Thyroid gland (tissue), 4 donors: ENCODE measurements at regions not wholly inside any gene's neighbourhood (a gene's known extent, or its start where the extent isn't known, plus 50 kb on each side); places are given as distances from the start of the nearest gene placed in this dataset.

Source experiments
- DNase-seq, 2 donors: peaks; one replicate each; pipeline ENCODE4 v3.0.0-alpha.2; 2019
- H3K27ac ChIP-seq, 3 donors: fragments of 200-600 bp; sonication (generic); 1 replicate in 2 of 3; 2 replicates in 1 of 3; pipeline ENCODE4 v1.5.1; 2016 to 2019; ENCODE audit warnings: mild to moderate bottlenecking in 1 of 3, moderate library complexity in 1 of 3
- H3K27me3 ChIP-seq: fragments of 200-600 bp; sonication (generic); one replicate; pipeline ENCODE4 v1.5.1; 2019
- H3K36me3 ChIP-seq, 2 donors: fragments of 200-600 bp; sonication (generic); one replicate each; pipeline ENCODE4 v1.5.1; 2016 to 2019
- H3K4me1 ChIP-seq, 2 donors: fragments of 200-600 bp; sonication (generic); one replicate each; pipeline ENCODE4 v1.5.1; 2017 to 2019
- H3K4me3 ChIP-seq, 3 donors: fragments of 200-600 bp; sonication (generic); replicated peaks in 1 of 3; 1 replicate in 2 of 3; 2 replicates in 1 of 3; pipeline ENCODE4 v1.5.1; 2016; ENCODE audit warnings: mild to moderate bottlenecking in 1 of 3
- H3K9me3 ChIP-seq: fragments of 200-600 bp; sonication (generic); one replicate; pipeline ENCODE4 v1.5.1; 2017
- POLR2A ChIP-seq, 2 donors: fragments of 450-650 bp; IDR thresholded peaks; one replicate each; pipeline ENCODE4 v1.6.1; 2017; ENCODE audit warnings: antibody characterized with exemption in 2 of 2, mild to moderate bottlenecking in 2 of 2, moderate library complexity in 1 of 2
- WGBS, 2 donors: methylation state at CpG; one replicate each; pipeline ENCODE4 v1.1.5; 2017; 5-methylcytosine and 5-hydroxymethylcytosine counted together
- intact Hi-C: fragments of 100-400 bp; cut with DNase I; formaldehyde crosslinking; loops from one replicate; pipeline ENCODE4 v1.15.1; 2023
- TF ChIP-seq, protein P1 (sequence below), 6 experiments: fragments of 200-600 bp in 3 of 6; fragments of 450-650 bp in 3 of 6; sonication (generic) in 3 of 6; IDR thresholded peaks; one replicate each; pipeline ENCODE4 v1.5.1; 2016 to 2019; ENCODE audit warnings: antibody characterized with exemption in 6 of 6, mild to moderate bottlenecking in 2 of 6, inconsistent platforms in 1 of 6, moderate library complexity in 1 of 6

GRCh38 chr22:48112687-48113521 is 1350.5 kb downstream of the TBC1D22A start:
- no peak overlapping the region for H3K4me3 ChIP-seq
- H3K9me3 ChIP-seq: no peaks in the 10 kb centered on the region
- intact Hi-C loops: no loop called here
- H3K4me1 ChIP-seq: no peaks in the 10 kb centered on the region
- no peak for DNase-seq
- no peaks in the 10 kb centered on the region for H3K36me3 ChIP-seq
- WGBS, 2 donors: 78 to 79% methylated on average over 8 of the region's 8 CpGs
- no peak for TF ChIP-seq POLR2A (IDR thresholded peaks at IDR 0.05)
- TF ChIP-seq, protein P1, sequence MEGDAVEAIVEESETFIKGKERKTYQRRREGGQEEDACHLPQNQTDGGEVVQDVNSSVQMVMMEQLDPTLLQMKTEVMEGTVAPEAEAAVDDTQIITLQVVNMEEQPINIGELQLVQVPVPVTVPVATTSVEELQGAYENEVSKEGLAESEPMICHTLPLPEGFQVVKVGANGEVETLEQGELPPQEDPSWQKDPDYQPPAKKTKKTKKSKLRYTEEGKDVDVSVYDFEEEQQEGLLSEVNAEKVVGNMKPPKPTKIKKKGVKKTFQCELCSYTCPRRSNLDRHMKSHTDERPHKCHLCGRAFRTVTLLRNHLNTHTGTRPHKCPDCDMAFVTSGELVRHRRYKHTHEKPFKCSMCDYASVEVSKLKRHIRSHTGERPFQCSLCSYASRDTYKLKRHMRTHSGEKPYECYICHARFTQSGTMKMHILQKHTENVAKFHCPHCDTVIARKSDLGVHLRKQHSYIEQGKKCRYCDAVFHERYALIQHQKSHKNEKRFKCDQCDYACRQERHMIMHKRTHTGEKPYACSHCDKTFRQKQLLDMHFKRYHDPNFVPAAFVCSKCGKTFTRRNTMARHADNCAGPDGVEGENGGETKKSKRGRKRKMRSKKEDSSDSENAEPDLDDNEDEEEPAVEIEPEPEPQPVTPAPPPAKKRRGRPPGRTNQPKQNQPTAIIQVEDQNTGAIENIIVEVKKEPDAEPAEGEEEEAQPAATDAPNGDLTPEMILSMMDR (IDR thresholded peaks at IDR 0.05): no peak
- no peaks in the 10 kb centered on the region for H3K27me3 ChIP-seq
- no peak overlapping the region for H3K27ac ChIP-seq

- Histone ChIP-seq H3K27ac (no peak overlapping the region), H3K9me3 (no peaks in the 10 kb centered on the region), H3K4me3 (no peak overlapping the region), H3K36me3 (no peaks in the 10 kb centered on the region), H3K4me1 (no peaks in the 10 kb centered on the region), H3K27me3 (no peaks in the 10 kb centered on the region)
- intact Hi-C loops: no loop called here
- no peak for DNase-seq
- TF ChIP-seq, protein P1 (IDR thresholded peaks at IDR 0.05): no peak
- TF ChIP-seq POLR2A (IDR thresholded peaks at IDR 0.05): no peak
- WGBS, 2 donors: 91 to 94% methylated on average over 6 of the region's 6 CpGs
Measured at GRCh38 chr22:48106715-48107259, 1344.3 kb downstream of the TBC1D22A start.

DNA sequence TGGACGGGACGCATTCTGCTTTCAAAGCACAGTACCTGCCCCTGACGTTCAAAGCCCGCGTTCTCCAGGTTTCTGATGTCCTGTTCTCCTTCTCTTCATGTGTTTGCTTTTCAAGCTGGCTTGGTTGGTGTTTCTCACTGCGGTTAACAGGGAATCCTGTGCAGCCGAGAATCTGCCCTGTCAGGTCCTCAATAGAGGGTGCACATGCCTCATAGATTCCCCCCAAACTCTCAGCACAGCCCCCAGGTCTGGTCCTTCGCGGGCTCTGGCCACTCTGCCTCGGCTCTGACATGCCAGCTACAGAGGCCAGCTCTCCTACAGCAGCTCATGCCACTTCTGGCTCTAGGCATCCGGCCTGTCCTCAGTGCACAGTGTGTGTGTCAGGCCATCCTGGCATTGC is 1343.8 kb downstream of the TBC1D22A start:
- DNase-seq: no peak
- Histone ChIP-seq H3K27ac (no peak overlapping the region), H3K27me3 (no peaks in the 10 kb centered on the region), H3K4me1 (no peaks in the 10 kb centered on the region), H3K4me3 (no peak overlapping the region), H3K9me3 (no peaks in the 10 kb centered on the region), H3K36me3 (no peaks in the 10 kb centered on the region)
- 76 to 78% methylated on average over 11 of the region's 11 CpGs for WGBS, 2 donors
- TF ChIP-seq POLR2A (IDR thresholded peaks at IDR 0.05): no peak
- TF ChIP-seq, protein P1 (IDR thresholded peaks at IDR 0.05): no peak
- intact Hi-C loops: no loop called here

DNA sequence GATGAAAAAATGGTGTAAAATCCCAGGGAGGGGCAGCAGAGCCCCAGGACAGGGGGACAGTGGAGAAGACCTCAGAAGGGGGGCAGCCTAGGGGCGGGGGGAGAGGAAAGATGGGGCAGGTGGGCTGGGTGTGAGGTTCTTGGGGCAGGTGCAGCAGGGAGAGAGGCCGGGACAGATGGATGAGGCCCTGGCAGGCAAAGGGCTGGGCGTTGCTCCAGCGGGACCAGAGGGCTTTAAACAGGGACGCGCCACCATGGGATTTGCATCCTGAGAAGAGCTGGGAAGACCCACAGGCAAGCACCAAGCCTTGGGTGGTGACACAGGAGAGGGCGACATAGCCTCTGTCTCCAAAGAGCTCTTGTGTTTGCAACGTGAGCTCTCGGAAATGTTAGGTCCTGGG is 1342.8 kb downstream of the TBC1D22A start:
- H3K4me3 ChIP-seq: no peak overlapping the region
- no peaks in the 10 kb centered on the region for H3K9me3 ChIP-seq
- intact Hi-C loops: no loop called here
- TF ChIP-seq POLR2A (IDR thresholded peaks at IDR 0.05): no peak
- TF ChIP-seq, protein P1 (IDR thresholded peaks at IDR 0.05): no peak
- 59 to 66% methylated on average over 9 of the region's 9 CpGs for WGBS, 2 donors
- H3K27ac ChIP-seq: no peak overlapping the region
- no peak for DNase-seq
- H3K36me3 ChIP-seq: no peaks in the 10 kb centered on the region
- H3K27me3 ChIP-seq: no peaks in the 10 kb centered on the region
- no peaks in the 10 kb centered on the region for H3K4me1 ChIP-seq

GRCh38 chr22:48104766-48105165 is 1342.3 kb downstream of the TBC1D22A start:
- H3K9me3 ChIP-seq: no peaks in the 10 kb centered on the region
- WGBS, 2 donors: 82 to 89% methylated on average over 15 of the region's 15 CpGs
- intact Hi-C loops: no loop called here
- no peaks in the 10 kb centered on the region for H3K27me3 ChIP-seq
- H3K4me1 ChIP-seq: no peaks in the 10 kb centered on the region
- H3K36me3 ChIP-seq: no peaks in the 10 kb centered on the region
- no peak for DNase-seq
- H3K4me3 ChIP-seq: no peak overlapping the region
- TF ChIP-seq, protein P1 (IDR thresholded peaks at IDR 0.05): no peak
- TF ChIP-seq POLR2A (IDR thresholded peaks at IDR 0.05): no peak
- no peak overlapping the region for H3K27ac ChIP-seq
